Fibroblast of skin of left biceps (primary cell): ENCODE measurements at regions not wholly inside any gene's neighbourhood (a gene's known extent, or its start where the extent isn't known, plus 50 kb on each side); places are given as distances from the start of the nearest gene placed in this dataset.
A peak's percentile ranks its signal among the peaks of the same experiment; 100 is the strongest.

Experiments
- DNase-seq, 2 experiments: peaks; one replicate each; pipeline ENCODE4 v3.0.0-alpha.2; 2013; ENCODE audit warnings: low read depth in 2 of 2

DNA sequence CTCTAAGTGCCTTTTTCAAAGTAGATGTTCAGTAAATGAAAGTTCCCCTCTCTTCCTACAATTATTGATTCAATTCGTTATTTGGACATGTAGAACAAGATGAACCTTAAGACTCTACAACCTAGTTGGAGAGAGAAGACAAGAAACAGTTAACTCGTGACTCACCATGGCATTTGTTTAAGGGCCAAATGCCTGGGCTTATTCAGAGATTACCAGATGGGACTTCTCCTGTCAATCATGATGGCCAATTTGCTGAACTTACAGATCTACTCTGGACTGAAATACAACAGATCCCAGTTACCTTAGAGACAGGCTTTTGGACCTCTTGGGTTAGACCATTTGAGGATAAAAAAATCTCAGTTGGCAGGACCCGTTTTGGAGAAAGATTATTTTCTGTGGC is 93.5 kb downstream of the C1orf94 start:
- DNase-seq: no peak

DNA sequence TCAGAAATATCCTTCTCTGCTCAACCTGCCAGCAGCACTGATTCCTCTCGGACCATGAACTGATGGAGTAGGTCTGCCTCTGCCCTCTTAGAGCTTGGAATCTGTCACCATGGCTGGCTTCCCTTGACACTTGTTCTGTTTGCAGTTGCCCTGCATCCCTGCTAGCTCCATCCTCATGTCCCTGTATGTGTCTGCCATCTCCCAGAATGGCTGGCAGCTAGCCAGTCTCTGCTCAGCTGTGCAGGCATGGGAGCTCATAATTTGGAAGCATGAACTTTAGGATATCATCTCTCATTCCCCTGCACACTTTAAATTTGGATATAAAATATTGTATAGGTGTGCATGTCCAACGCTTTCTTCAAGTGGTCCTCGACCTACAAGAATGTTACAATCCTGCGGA is 95.4 kb downstream of the C1orf94 start:
- no peak for DNase-seq

DNA sequence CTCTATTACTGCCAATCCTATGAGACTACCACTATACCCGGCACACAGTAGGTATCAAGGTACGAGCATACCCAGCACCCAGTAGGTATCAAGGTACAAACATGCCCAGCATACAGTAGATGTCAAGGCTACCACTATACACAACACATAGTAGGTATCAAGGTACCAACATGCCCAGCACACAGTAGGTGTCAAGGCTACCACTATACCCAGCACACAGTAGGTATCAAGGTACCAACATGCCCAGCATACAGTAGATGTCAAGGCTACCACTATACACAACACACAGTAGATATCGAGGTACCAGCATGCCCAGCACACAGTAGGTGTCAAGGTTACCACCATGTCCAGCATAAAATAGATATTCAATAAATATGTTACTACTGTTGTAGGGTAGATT is 98.4 kb downstream of the C1orf94 start:
- DNase-seq: no peak

DNA sequence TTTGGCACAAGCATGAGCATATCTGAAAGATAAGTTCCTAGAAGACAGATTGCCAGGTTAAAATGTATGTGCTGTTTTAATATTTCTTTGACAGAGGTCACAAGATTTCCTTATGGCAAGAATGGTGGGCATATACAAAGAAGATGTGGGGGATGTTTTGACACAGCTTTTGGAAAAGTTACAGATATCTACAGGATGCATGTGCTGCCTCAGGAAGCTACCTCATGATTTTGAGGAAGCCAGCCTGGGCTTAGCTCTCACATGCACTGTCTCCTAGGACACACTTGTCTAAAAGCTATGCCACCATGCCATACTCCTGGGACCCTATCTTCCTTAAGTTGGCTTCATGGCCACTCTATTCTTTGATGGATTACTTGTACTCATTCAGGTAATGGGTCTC is 99.9 kb downstream of the C1orf94 start:
- DNase-seq: no peak

DNA sequence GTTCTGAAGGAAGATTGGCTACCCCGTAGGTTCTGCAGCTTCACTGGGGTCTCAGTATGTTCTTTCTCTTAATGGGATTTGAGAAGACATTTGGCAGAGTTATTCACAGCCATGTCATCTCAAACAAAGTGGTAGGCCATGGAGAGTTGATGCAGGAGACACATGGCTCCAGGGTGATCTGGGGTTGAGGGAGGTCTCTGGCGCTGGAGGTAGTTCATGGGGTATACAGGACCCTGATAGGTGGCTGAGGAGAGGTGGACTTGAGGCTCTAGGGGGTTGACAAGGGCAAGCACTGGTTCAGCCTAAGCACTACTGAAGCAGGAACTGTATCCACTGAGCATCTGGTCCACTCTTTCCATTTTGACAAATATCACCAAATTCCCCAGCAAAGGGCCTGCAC is 100.4 kb downstream of the C1orf94 start:
- DNase-seq: no peak

DNA sequence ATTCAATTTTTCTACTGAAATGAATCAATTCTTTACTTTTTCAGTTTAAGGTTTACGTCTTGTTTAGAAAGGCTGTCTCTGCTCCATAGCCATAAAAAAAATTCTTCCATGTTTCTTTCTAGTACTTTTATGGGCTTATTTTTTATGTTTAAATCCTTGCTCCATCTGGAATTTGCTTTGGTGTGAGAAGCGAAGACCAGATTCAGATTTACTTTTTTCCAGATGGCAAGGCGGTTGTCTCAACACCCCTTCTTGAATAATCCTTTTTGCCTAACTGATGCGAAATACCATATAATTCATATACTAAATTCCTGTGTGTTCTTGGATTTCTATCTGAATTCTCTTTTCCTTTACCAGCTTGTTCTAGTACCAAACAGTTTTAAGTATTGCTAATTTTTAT is 101.5 kb downstream of the C1orf94 start:
- no peak for DNase-seq

DNA sequence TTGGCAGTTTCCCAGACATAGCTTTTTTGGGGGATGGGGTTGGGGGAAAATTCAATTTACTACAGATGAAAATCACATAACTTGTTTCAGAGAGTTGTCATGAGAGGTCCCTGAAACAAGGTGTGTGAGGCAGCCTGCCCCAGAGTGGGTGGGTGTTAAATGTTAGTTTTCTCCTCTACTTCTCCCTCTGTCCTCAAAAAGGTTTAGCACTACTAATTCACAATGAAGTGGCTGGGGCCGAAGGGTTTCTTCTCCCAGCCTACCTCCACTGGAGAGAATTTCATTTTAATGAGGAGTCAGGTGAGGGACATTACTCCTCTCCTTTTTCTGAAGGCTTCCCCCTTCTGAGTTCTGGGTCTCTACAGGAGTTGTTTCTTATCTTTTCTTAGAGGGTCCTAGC is 103.3 kb downstream of the C1orf94 start:
- DNase-seq: no peak

DNA sequence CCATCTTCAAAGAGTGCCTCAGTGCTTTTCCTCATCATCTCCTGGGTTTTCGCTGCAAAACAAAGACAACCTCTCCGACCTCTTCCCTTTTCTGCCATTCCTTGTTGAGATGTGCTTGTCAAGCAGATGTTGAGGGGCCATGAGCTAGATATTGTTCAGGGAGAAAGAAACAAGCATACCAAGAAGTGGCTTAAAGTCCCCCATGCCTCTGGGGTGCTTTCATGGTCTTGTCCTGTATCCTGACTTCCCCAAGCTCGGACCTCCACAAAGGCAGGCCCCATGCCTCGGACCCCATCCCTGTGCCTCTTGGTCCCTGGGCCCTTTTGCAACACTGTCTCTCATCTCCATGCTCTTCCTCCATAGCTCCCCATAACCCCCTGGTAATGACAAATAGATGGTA is 103.8 kb downstream of the C1orf94 start:
- no peak for DNase-seq

DNA sequence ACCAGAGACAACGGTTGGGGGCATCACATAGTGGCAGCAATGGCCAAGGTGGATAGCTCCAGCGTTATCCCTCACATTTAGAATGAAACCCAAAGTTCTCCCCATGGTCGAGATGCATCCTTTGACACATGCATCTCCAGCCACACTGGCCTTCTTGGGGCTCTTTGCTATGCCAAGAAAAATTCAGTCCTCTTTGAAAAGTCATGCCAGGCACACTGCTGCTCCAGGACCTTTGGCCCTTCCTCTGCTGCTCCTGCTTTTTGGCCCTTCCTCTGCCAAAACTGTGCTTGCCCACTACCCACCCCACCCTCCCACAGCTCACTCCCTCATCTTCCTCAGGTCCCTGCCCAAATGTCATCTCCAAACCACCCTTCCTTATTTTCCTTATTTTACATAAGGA is 106.4 kb downstream of the C1orf94 start:
- DNase-seq: no peak

DNA sequence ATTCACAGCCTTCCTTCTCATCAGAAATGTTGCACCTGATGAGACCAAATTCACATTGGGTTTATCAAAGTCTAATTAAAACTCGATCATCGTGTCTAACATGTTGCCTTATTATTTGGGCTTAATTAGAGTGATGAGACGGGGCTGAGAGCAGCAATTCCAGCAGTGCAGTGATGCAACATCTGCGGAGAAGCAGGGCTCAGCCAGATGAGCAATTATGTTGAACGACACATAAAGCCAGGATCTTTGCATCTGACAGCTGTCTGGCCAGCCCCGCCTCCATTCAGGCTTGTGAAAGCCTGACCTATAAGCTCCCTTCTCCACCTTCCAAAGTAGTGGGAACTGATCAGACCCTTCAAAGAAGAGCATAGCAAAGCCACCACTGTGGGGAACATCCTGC is 109.8 kb downstream of the C1orf94 start:
- no peak for DNase-seq

DNA sequence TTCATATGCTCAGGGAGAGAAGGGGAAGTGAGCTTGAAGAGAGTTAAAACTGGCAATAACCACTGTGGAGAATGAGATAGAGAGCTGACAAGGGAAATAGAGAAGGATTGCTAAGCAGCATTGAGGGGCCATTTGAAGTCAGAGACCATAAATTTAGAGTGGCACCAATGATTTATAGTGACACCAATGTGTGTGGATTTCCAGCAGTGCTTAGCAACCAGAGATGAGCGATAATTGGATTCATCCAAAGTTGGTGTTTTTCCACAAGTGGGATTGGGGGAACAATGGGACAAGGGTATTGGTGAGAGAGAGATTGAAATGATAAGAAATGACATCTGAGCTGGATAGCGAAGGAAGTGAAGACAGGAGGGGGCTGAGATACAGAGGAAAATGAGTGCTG is 114.1 kb downstream of the C1orf94 start:
- no peak for DNase-seq

DNA sequence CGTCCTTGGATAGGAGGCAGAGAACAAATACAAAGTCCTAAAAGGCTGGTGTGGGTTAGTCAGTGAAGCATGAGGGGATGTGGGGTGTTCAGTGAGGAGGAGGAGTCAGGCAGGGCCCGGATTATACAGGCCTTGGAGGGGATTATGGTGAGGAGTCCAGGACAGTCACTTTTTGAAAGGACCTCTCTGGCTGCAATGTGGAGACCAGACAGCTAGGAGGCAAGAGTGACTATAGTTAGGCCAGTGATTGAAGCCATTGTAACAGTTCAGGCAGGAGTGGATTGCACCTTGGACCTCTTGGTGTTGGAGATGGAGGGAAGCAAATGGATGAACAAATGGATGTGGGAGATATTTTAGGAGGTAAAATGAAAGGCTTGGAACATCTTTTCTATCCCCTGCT is 115.8 kb downstream of the C1orf94 start:
- no peak for DNase-seq

DNA sequence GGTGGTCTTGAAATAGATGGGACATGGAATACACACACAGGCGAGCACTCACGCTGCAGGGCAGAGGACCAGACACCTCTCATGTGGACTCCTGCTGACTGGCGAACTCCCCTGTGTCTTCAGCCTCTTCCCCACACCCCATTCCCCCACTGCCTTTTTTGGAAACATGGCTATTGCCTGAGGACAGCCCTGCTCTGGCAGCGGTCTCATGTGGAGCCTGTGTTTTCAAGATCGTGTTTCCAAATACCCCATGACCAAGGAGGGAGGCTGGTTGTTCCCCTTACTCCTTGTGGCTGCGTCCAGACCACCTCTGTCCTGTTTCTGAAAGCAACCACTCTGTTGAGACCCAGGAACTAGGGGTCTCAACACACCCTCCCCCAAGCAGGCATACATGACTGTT is 119.4 kb downstream of the C1orf94 start:
- DNase-seq: no peak

DNA sequence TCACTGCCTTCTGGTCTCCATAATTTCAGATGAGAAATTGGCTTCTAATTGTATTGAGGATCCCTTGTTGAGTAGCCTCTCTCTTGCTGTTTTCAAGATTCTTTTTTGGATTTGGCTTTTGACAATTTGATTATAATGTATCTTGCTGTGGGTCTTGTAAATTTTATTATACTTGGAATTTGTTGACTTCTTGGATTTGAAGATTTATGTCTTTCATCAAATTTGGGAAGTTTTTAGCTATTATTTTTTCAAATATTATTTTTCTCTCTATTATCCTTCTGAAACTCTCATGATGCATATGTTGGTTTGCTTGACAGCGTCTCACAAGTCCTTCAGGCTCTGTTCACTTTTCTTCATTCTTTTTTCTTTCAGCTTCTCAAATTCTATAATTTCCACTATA is 126.1 kb downstream of the C1orf94 start:
- no peak for DNase-seq

DNA sequence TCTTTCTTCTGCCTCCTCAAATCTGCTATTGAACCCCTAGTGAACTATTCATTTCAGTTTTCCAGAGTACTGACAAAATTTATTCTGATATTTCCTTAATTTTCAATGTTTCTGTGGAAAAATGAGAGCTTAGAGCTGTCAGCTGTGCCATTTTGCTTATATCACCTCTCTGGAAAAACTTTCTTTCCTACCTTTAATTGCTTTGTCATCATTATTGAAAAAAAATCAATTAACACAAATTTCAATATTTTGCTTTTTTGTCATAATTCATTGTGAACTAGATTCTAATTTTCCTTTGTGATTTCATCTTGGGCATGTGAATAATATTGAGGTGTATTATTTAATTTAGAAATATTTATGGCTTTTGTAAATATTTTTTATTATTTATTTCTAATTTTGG is 126.5 kb downstream of the C1orf94 start:
- no peak for DNase-seq

DNA sequence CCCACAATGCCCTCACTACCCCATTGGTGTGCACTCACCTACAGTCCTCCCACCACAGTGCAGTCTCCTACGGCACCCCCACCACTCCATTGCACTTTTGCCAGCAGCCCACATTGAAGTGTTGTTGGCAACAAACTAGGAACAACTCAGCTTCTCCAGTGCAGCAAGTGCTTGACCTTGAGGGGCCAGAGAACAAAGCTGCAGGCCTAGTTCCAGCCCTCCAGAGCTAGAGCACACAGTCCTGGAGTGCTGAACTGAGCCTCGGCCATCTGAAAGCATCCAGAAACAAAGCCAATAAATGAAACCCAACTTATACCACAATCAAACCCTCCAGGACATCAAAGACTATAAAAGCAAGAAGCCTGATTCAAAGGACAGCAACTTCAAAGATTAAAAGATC is 129.9 kb downstream of the C1orf94 start:
- DNase-seq: no peak

DNA sequence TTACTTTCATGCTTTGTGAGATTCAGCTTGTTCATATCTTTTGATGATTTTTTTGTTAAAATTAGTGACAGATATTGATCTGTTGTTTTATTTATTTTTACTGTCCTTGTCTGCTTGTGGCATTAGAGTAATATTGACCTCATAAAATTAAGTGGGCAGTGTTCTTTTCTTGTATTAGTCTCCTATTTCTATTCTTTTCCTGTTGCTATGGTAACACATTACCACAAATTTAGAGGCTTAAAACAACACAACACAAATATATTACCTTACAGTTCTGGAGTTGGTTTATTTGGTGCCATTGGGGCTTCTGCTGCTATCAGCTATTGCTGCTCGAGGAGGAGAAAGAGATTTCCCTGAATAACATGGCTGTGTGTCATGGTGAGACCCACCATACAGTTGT is 135.7 kb downstream of the C1orf94 start:
- DNase-seq: no peak

DNA sequence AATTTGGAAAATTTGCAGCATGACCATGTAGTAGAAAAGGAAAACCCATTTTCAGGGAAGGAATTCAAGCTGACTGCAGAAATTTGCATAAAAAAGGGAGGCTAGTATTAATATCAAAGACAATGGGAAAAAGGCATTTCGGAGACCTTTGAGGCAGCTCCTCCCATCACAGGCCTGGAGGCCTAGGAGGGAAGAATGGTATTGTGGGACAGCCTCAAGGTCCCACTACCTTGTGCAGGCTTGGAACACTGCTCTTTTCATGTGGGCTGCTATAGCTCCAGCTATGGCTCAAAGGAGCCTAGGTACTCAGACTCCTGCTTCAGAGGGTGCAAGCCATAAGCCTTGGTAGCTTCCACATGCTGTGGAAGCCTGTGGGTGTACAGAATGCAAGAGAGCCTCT is 139.3 kb downstream of the C1orf94 start:
- DNase-seq: no peak

DNA sequence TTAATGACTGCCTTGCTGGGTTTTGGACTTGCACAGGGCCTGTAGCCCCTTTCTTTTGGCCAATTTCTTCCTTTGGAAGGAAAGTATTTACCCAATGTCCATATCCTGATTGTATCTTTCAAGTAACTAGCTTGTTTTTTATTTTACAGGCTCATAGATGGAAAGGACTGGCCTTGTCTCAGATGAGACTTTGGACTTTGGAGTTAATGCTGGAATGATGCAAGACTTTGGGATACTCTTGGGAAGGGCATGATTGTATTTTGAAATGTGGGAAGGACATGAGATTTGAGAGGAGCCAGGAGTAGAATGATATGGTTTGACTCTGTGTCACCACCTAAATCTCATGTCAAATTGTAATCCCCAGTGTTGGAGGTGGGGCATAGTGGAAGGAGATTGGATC is 140.1 kb downstream of the C1orf94 start:
- no peak for DNase-seq

DNA sequence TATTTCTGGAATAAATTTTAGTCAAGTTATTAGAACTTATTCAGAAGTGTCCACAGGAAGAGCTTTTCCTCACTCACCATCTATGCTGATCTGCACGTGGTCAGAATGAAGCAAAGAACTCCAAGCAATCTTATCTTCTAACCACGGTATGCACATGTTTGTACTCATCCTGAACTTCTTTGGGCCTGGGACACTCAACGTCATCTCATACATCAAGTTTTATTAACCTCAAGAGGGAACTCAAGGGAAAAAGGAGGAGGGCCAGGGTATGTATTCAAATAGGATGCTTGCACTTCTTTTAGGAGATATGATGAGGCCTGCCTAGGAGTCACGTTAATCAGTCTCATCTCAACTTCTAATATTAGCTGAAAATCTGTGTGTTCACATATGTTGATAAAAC is 142.5 kb downstream of the C1orf94 start:
- peak; percentile 10 for DNase-seq

DNA sequence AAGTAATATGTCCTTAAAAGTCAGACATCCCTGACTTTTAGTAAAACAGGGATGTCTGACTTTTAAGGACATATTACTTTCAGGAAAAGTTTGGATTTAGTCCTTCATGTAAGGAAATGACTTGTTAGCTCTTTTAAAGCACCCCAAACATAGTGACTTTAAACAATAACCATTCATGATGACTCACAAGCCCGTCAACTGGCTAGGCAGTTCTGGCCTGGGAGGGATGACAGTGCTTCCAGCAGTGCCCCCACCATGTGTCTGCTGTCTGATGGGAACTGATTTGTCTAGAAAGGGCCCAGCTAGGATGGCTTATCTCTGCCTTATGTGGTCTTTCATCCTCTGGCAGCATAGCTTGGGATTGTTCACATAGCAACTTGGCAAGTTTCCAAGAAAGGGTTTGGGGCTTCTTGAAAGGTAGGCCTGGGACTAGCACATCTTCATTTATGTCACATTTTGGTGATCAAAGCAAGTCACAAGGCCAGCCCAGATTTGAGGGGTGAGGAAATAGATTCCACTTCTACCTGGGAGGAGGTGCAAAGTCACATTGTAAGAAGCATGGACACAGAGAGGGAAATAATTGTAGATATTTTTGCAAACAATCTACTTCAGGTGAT is 143.5 kb downstream of the C1orf94 start:
- no peak for DNase-seq

DNA sequence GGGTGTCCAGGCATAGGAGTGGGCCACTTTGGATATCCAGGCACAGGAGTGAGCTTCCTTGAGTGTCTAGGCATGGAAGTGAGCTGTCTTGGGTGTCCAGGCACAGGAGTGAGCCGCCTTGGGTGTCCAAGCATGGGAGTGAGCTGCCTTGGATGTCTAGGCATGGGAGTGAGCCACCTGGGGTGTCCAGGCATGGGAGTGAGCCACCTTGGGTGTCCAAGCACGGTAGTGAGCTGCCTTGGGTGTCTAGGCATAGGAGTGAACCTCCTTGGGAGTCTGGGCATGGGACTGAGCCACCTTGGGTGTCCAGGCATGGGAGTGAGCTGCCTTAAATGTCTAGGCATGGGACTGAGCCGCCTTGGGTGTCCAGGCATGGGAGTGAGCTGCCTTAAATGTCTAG is 146.3 kb downstream of the C1orf94 start:
- DNase-seq: no peak

DNA sequence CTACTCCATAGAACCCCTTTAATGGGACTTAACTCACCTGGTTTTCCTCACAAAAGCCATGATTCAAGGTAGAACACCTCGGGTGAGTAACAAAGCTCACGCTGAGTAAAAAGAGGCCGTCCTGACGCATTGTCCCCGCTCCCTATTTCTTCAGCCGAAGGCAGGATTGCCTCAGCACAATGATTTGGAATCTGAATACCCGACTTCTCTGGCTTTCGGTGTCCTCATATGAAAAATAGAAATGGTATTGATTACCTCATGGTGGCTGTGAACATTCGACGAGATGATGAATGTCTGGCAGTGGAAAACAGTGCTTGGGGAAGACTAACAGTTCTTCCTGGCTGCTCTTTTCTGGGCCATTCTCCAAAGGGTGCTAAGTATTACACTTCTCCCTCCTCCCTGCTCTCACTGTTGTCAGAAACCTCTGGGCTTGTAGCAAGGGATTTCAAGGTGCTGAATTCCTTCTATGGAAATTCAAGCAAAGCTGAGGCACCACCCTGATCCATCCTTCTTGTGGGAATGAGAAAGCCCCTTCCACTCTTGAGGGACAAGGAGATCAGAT is 148.3 kb downstream of the C1orf94 start:
- no peak for DNase-seq

DNA sequence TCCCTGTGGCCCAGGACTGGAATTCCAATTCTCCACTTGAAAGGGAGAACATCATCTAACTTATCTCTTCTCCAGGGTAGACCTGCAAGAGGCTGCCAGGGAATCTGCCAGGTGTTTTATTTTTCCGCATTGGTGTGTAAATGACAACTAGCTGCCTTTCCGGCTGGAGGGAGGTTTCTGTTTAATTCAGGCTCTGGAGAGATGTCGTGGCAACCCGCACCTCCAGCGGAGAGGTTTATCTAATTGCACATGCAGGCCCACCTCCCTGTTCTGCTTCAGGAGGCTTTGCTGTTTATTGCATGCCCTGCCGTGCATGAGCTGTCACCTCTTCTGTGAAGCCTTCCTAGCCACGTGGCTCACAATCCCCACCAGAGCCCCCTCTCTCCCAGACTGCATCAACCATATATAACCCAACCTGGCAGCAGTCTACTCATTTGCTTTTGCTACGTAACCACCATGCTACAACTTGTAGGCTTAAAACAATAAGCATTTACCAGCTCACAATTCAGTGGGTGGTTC is 151.6 kb downstream of the C1orf94 start:
- DNase-seq: no peak
